HL-60 (cell line): ENCODE measurements at regions not wholly inside any gene's neighbourhood (a gene's known extent, or its start where the extent isn't known, plus 50 kb on each side); places are given as distances from the start of the nearest gene placed in this dataset.

Experiments
- DNase-seq, 2 experiments: peaks; one replicate each; pipeline ENCODE4 v3.0.0-alpha.2; 2010 to 2020; ENCODE audit warnings: low read depth in 1 of 2, low spot score in 1 of 2
- H3K27ac ChIP-seq: fragments of 250-450 bp; sonication (Bioruptor Pico); replicated peaks from 2 replicates; pipeline ENCODE4 v1.5.1; 2020; ENCODE audit warnings: mild to moderate bottlenecking, moderate library complexity
- H3K27me3 ChIP-seq: fragments of 250-450 bp; sonication (Bioruptor Pico); 2 replicates; pipeline ENCODE4 v1.5.1; 2021; ENCODE audit warnings: mild to moderate bottlenecking, moderate library complexity; ENCODE audit not compliant: insufficient read depth, poor library complexity, severe bottlenecking
- H3K4me3 ChIP-seq: replicated peaks from 2 replicates; pipeline ENCODE4 v1.5.1; 2011; ENCODE audit warnings: mild to moderate bottlenecking, control low read depth, low read length; ENCODE audit not compliant: insufficient read depth
- CTCF ChIP-seq: IDR thresholded peaks from one replicate; pipeline ENCODE4 v1.5.1; 2011; ENCODE audit warnings: low read length, control low read depth, inconsistent platforms; ENCODE audit not compliant: insufficient read depth
- GABPA ChIP-seq: IDR thresholded peaks from 2 replicates; pipeline ENCODE4 v1.6.1; 2012; ENCODE audit warnings: low read depth
- POLR2AphosphoS5 ChIP-seq: IDR thresholded peaks from 2 replicates; pipeline ENCODE4 v1.6.1; 2012; ENCODE audit warnings: low read depth
- REST ChIP-seq: IDR thresholded peaks from 2 replicates; pipeline ENCODE4 v1.6.1; 2012; ENCODE audit warnings: low read depth; ENCODE audit not compliant: insufficient replicate concordance
- SPI1 ChIP-seq: IDR thresholded peaks from 2 replicates; pipeline ENCODE4 v1.6.1; 2012; ENCODE audit warnings: low read depth, mild to moderate bottlenecking, borderline replicate concordance

GRCh38 chr18:60668583-60668982 is 296.0 kb upstream of the MC4R start:
- H3K27me3 ChIP-seq, result no peaks in the 10 kb centered on the region
- TF ChIP-seq SPI1, result no peak
- TF ChIP-seq CTCF, result no peak
- TF ChIP-seq GABPA, result no peak
- no peak for TF ChIP-seq REST
- DNase-seq, result no peak
- no peak overlapping the region for H3K27ac ChIP-seq
- H3K4me3 ChIP-seq, result no peak overlapping the region

DNA sequence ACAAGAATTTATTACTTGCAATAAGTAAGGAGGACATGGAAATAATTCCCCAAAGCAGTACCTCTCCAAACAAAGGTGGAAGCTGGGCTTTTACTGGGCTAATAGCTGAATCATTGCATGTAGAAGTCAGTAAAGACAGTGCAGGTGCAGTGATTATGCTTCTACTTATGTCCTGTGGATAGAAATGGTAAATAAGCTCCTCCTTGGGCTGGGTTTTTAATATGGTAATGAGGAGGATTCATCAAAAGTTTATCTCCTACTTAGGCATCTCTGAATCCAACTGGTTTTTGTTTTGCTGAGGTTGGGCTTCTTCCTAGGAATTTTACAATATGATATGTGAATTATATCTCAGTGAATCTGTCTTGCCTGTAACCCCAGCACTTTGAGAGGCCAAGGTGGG is 297.4 kb upstream of the MC4R start:
- H3K27me3 ChIP-seq, result no peaks in the 10 kb centered on the region
- no peak overlapping the region for H3K4me3 ChIP-seq
- no peak for TF ChIP-seq GABPA
- TF ChIP-seq SPI1, result no peak
- TF ChIP-seq REST, result no peak
- TF ChIP-seq CTCF, result no peak
- TF ChIP-seq POLR2AphosphoS5, result no peak
- no peak overlapping the region for H3K27ac ChIP-seq
- DNase-seq, result no peak

GRCh38 chr18:60671021-60671420 is 298.4 kb upstream of the MC4R start:
- Histone ChIP-seq H3K27me3 (no peaks in the 10 kb centered on the region), H3K27ac (no peak overlapping the region), H3K4me3 (no peak overlapping the region)
- TF ChIP-seq CTCF (no peak), POLR2AphosphoS5 (no peak), REST (no peak), GABPA (no peak), SPI1 (no peak)
- no peak for DNase-seq
